ENCODE measurements at regions not wholly inside any gene's neighbourhood (a gene's known extent, or its start where the extent isn't known, plus 50 kb on each side); places are given as distances from the start of the nearest gene placed in this dataset.
"Not testable (repeated sequence)": the region's sequence is repeated elsewhere in the genome, so short reads cannot be mapped to it uniquely, and the experiment has no call there.

DNA sequence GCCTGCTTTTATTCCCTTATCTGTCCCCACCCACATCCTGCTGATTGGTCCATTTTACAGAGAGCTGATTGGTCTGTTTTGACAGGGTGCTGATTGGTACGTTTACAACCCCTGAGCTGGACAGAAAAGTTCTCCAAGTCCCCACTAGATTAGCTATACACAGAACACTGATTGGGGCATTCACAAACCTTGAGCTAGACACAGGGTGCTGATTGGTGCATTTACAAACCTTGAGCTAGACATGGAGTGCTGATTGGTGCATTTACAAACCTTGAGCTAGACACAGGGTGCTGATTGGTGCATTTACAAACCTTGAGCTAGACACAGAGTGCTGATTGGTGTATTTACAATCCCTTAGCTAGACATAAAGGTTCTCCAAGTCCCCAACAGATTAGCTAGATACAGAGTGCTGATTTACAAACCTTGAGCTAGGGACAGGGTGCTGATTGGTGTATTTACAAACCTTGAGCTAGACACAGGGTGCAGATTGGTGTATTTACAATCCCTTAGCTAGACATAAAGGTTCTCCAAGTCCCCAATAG, 158.2 kb downstream of the BRD1 start:
- H3K79me2 ChIP-seq (ENCODE audit: insufficient read depth, low read length); in situ Hi-C loops (cut with HindIII; ENCODE audit: extremely low pct_ligation_motif_present, low pct_unique_long_range_greater_than_20kb); H2AFZ ChIP-seq (ENCODE audit: low read length); CTCF ChIA-PET (ENCODE audit: low intra/inter-chr PET ratio, low total read pairs); FAIRE-seq; H4K20me1 ChIP-seq (ENCODE audit: insufficient read depth, low read length); POLR2A ChIA-PET; H3K4me1 ChIP-seq (ENCODE audit: insufficient read depth, low read length); H3K4me3 ChIP-seq (replicated peaks in 1 of 3; ENCODE audit: insufficient read depth in 1 of 3, low read depth in 2 of 3, low read length in 3 of 3); ATAC-seq; H3K9me3 ChIP-seq (ENCODE audit: low read length); H3K4me2 ChIP-seq (ENCODE audit: low read depth, low read length); H3K36me3 ChIP-seq (replicated peaks in 1 of 2; ENCODE audit: control insufficient read depth in 1 of 2, insufficient read depth in 2 of 2, low read length in 2 of 2); H3K27ac ChIP-seq (ENCODE audit: extremely low read length, insufficient read depth, low read length); H3K9ac ChIP-seq (ENCODE audit: insufficient read depth, low read depth, low read length); intact Hi-C loops (cut with micrococcal nuclease; ENCODE audit: unreplicated experiment); BruUV-seq (replicated peaks); DNase-seq (ENCODE audit: low spot score): not testable (repeated sequence)
- TF ChIP-seq NFYB (CRISPR knock-in tag; IDR thresholded peaks at IDR 0.05): peak; percentile 37; the same call in 1 of the 2 replicates
- WGBS (ENCODE audit: low lambda C conversion rate): 0% methylated on average over 1 of the region's 1 CpG
- peaks cover 5 to 54% of the 10 kb centered on the region in 2 experiments; a peak in 4 of 5 replicates for H3K27me3 ChIP-seq (ENCODE audit: control insufficient read depth in 1 of 2, insufficient read depth in 2 of 2, low read length in 2 of 2)

DNA sequence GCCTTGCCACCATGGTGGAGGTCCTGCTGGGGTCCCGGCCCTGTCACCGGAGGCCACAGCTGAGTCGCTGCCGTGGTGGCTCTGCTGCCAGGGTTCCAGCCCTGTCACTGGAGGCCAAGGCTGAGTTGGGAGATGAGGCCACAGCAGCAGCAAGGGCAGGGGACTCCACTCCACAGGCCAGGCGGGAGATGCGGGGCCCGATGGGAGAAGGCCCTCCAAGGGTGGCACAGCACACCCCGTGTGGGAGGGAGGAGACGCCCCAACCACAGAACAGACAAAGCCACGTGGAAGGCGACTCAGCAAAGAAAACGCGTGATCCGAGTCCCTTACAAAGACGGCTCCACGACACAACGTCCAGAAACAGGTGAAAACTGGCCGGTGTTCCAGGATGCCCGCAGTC, 159.3 kb downstream of the BRD1 start:
- Histone ChIP-seq H3K9ac (ENCODE audit: insufficient read depth, low read depth, low read length) (no peak overlapping the region), H2AFZ (ENCODE audit: low read length) (no peak overlapping the region), H3K9me3 (ENCODE audit: low read length) (no peaks in the 10 kb centered on the region), H3K4me2 (ENCODE audit: low read depth, low read length) (no peak overlapping the region), H3K79me2 (ENCODE audit: insufficient read depth, low read length) (no peaks in the 10 kb centered on the region), H4K20me1 (ENCODE audit: insufficient read depth, low read length) (no peaks in the 10 kb centered on the region), H3K4me1 (ENCODE audit: insufficient read depth, low read length) (no peaks in the 10 kb centered on the region), H3K27ac (ENCODE audit: extremely low read length, insufficient read depth, low read length) (no peak overlapping the region), H3K36me3 (replicated peaks in 1 of 2; ENCODE audit: control insufficient read depth in 1 of 2, insufficient read depth in 2 of 2, low read length in 2 of 2) (no peaks in the 10 kb centered on the region), H3K27me3 (ENCODE audit: control insufficient read depth in 1 of 2, insufficient read depth in 2 of 2, low read length in 2 of 2) (peaks cover 8 to 58% of the 10 kb centered on the region in 2 experiments; a peak in 4 of 5 replicates), H3K4me3 (replicated peaks in 1 of 3; ENCODE audit: insufficient read depth in 1 of 3, low read depth in 2 of 3, low read length in 3 of 3) (no peak overlapping the region)
- WGBS (ENCODE audit: low lambda C conversion rate): 16% methylated on average over 10 of the region's 19 CpGs
- CTCF ChIA-PET (ENCODE audit: low intra/inter-chr PET ratio, low total read pairs): no interaction called here
- TF ChIP-seq NFYB (CRISPR knock-in tag; IDR thresholded peaks at IDR 0.05) (no peak), KAT7 (CRISPR knock-in tag; IDR thresholded peaks at IDR 0.05; ENCODE audit: borderline replicate concordance) (no peak), TBP (CRISPR knock-in tag; IDR thresholded peaks at IDR 0.05) (no peak), SRSF9 (IDR thresholded peaks at IDR 0.05; ENCODE audit: borderline replicate concordance, insufficient read depth, low read depth, low read length, poor library complexity, severe bottlenecking) (no peak), TBX2 (CRISPR knock-in tag; IDR thresholded peaks at IDR 0.05; ENCODE audit: borderline replicate concordance) (no peak), ZKSCAN5 (CRISPR knock-in tag; IDR thresholded peaks at IDR 0.05) (no peak), ZC3H4 (CRISPR knock-in tag; IDR thresholded peaks at IDR 0.05; ENCODE audit: borderline replicate concordance) (no peak), POLR2A (IDR thresholded peaks at IDR 0.05; ENCODE audit: insufficient read depth in 1 of 2, low read depth in 2 of 2, low read length in 2 of 2) (no peak), EHMT2 (IDR thresholded peaks at IDR 0.05; ENCODE audit: borderline replicate concordance, low read depth, low read length) (no peak), NR2F6 (IDR thresholded peaks at IDR 0.05) (no peak), NR2F6 (CRISPR knock-in tag; IDR thresholded peaks at IDR 0.05) (no peak), ZNF546 (CRISPR knock-in tag; conservative IDR thresholded peaks at IDR 0.05) (no peak), ZSCAN21 (CRISPR knock-in tag; IDR thresholded peaks at IDR 0.05; ENCODE audit: borderline replicate concordance) (no peak), AKAP8 (CRISPR knock-in tag; IDR thresholded peaks at IDR 0.05) (no peak), KMT2A (CRISPR knock-in tag; IDR thresholded peaks at IDR 0.05) (no peak), MEIS1 (CRISPR knock-in tag; IDR thresholded peaks at IDR 0.05; ENCODE audit: borderline replicate concordance) (no peak), ZNF782 (CRISPR knock-in tag; IDR thresholded peaks at IDR 0.05; ENCODE audit: borderline replicate concordance) (no peak), KDM5A (IDR thresholded peaks at IDR 0.05; ENCODE audit: borderline replicate concordance, low read length) (no peak), NCOA1 (CRISPR knock-in tag; IDR thresholded peaks at IDR 0.05) (no peak)
- TF ChIP-seq, protein P1, sequence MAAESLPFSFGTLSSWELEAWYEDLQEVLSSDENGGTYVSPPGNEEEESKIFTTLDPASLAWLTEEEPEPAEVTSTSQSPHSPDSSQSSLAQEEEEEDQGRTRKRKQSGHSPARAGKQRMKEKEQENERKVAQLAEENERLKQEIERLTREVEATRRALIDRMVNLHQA (CRISPR knock-in tag; IDR thresholded peaks at IDR 0.05): no peak
- intact Hi-C loops (cut with micrococcal nuclease; ENCODE audit: unreplicated experiment) (no loop called here), in situ Hi-C loops (cut with HindIII; ENCODE audit: extremely low pct_ligation_motif_present, low pct_unique_long_range_greater_than_20kb) (no loop called here)
- DNase-seq (ENCODE audit: low spot score): no peak
- POLR2A ChIA-PET: no interaction called here
- no peak for ATAC-seq
- no peak for FAIRE-seq
- BruUV-seq (replicated peaks): no TSS peak

All from HepG2 (cell line).